ENCODE measurements at regions not wholly inside any gene's neighbourhood (a gene's known extent, or its start where the extent isn't known, plus 50 kb on each side); places are given as distances from the start of the nearest gene placed in this dataset.

- H2AFZ ChIP-seq (ENCODE audit: low read length), result no peak overlapping the region
- H3K9me3 Mint-ChIP-seq, result peaks cover 8 to 14% of the 10 kb centered on the region in 2 experiments; a peak in 4 of 5 replicates
- H3K27ac Mint-ChIP-seq, result no peak overlapping the region
- no peak overlapping the region for H3K23ac ChIP-seq (ENCODE audit: insufficient read length, low read depth, low read length)
- no peak overlapping the region for H3K4me3 Mint-ChIP-seq
- no peak overlapping the region for H2AK5ac ChIP-seq (ENCODE audit: insufficient read length, low read length)
- no peaks in the 10 kb centered on the region for H3K79me2 ChIP-seq (ENCODE audit: insufficient read depth, low read length)
- no peak for TF ChIP-seq CTCF (conservative IDR thresholded peaks at IDR 0.05)
- WGBS (ENCODE audit: extremely low coverage, insufficient read length, low lambda C conversion rate), result no CpG with 5 or more reads among the region's 3 CpGs
- no peak overlapping the region for H3K18ac ChIP-seq (ENCODE audit: insufficient read length, low read depth, low read length)
- H3K4me1 Mint-ChIP-seq, result peaks cover 0 to 4% of the 10 kb centered on the region in 2 experiments; a peak in 1 of 4 replicates
- H3K36me3 Mint-ChIP-seq (ENCODE audit: insufficient read depth in 1 of 3, low read depth in 3 of 3), result peaks cover 3 to 30% (median 26%) of the 10 kb centered on the region in 3 experiments; a peak in 5 of 7 replicates
- H3K4me1 ChIP-seq (ENCODE audit: insufficient read depth, low read length), result no peaks in the 10 kb centered on the region
- H4K20me1 ChIP-seq (ENCODE audit: control insufficient read depth, insufficient read depth, insufficient read length), result no peaks in the 10 kb centered on the region
- H3T11ph ChIP-seq (ENCODE audit: low read length), result no peak overlapping the region
- no peaks in the 10 kb centered on the region for H3K79me1 ChIP-seq (ENCODE audit: insufficient read depth, low read depth, low read length, poor library complexity, severe bottlenecking)
- H3K56ac ChIP-seq (ENCODE audit: insufficient read length, low read depth, low read length), result no peak overlapping the region
- no peak overlapping the region for H3K4me2 ChIP-seq (ENCODE audit: insufficient read depth, insufficient read length, low read length)
- H4K8ac ChIP-seq (replicated peaks; ENCODE audit: insufficient read length, low read depth, low read length), result no peak overlapping the region
- no peaks in the 10 kb centered on the region for H3K27me3 ChIP-seq (ENCODE audit: insufficient read depth, low read length)
- H3K9ac ChIP-seq (ENCODE audit: extremely low read depth, insufficient read length, low read length), result no peak overlapping the region
- no peaks in the 10 kb centered on the region; the same call in 1 of the 2 replicates for H3K27me3 Mint-ChIP-seq (ENCODE audit: low read depth)
- DNase-seq, result no peak
- H2BK120ac ChIP-seq (ENCODE audit: low read depth, low read length, poor library complexity, severe bottlenecking), result no peak overlapping the region
- H4K5ac ChIP-seq (ENCODE audit: insufficient read length, low read depth, low read length), result no peak overlapping the region
- no peak overlapping the region for H3K4ac ChIP-seq (ENCODE audit: low read depth, low read length)
- H2BK5ac ChIP-seq (ENCODE audit: insufficient read length, low read length), result no peak overlapping the region
- H3K23me2 ChIP-seq (ENCODE audit: insufficient read length, low read depth, low read length, poor library complexity, severe bottlenecking), result no peaks in the 10 kb centered on the region
- H2BK12ac ChIP-seq (ENCODE audit: insufficient read length, low read depth, low read length), result no peak overlapping the region
- no peak overlapping the region for H2BK20ac ChIP-seq (ENCODE audit: low read depth, low read length, poor library complexity, severe bottlenecking)
- H4K91ac ChIP-seq (ENCODE audit: insufficient read length, low read depth, low read length), result no peak overlapping the region
- no peak overlapping the region for H3K27ac ChIP-seq (ENCODE audit: insufficient read length, low read depth, low read length)
- H2BK15ac ChIP-seq (ENCODE audit: low read depth, low read length), result no peak overlapping the region
- no peak overlapping the region for H3K14ac ChIP-seq (ENCODE audit: insufficient read depth, low read length)
- no peaks in the 10 kb centered on the region for H3K9me3 ChIP-seq (ENCODE audit: control insufficient read depth, low read depth, low read length)
Observed at GRCh38 chr4:75101906-75102786, 169.2 kb downstream of the PARM1 start.

Measured in H9 (cell line).